Loucy (cell line): ENCODE measurements at regions not wholly inside any gene's neighbourhood (a gene's known extent, or its start where the extent isn't known, plus 50 kb on each side); places are given as distances from the start of the nearest gene placed in this dataset.

Experiments used
- CTCF ChIP-seq: fragments of 200-600 bp; sonication (generic); conservative IDR thresholded peaks from 2 replicates; pipeline ENCODE4 v1.5.1; 2014; ENCODE audit warnings: mild to moderate bottlenecking, antibody characterized with exemption, low read length
- EZH2phosphoT487 ChIP-seq: fragments of 200-600 bp; IDR thresholded peaks from 2 replicates; pipeline ENCODE4 v1.6.1; 2018; ENCODE audit warnings: antibody characterized with exemption, mild to moderate bottlenecking, moderate library complexity, borderline replicate concordance

- TF ChIP-seq CTCF = no peak
- TF ChIP-seq EZH2phosphoT487 = no peak
Measured at GRCh38 chr12:4111010-4111409, 162.6 kb upstream of the CCND2 start.
